Right lobe of liver (tissue), 6 donors: ENCODE measurements at regions not wholly inside any gene's neighbourhood (a gene's known extent, or its start where the extent isn't known, plus 50 kb on each side); places are given as distances from the start of the nearest gene placed in this dataset.

Experiments
- ATAC-seq, 4 donors: fragments of 200-7000 bp; cut with Tn5 transposase; one replicate each; pipeline ENCODE4 v1.9.1; 2020; ENCODE audit warnings: mild to moderate bottlenecking in 4 of 4, moderate library complexity in 4 of 4
- DNase-seq, 3 donors: peaks; one replicate each; pipeline ENCODE4 v3.0.0-alpha.2; 2020
- H3K27ac ChIP-seq, 3 donors: fragments of 200-600 bp; one replicate each; pipeline ENCODE4 v1.8.0; 2022
- H3K27me3 ChIP-seq, 2 donors: fragments of 200-600 bp; one replicate each; pipeline ENCODE4 v1.8.0; 2022
- H3K36me3 ChIP-seq, 4 donors: fragments of 200-600 bp; sonication (generic) in 1 of 4; one replicate each; pipeline versions ENCODE4 v1.5.1 to v1.8.0; 2017 to 2022; ENCODE audit warnings: control low read depth in 1 of 4
- H3K4me1 ChIP-seq, 4 donors: fragments of 200-600 bp; sonication (generic) in 1 of 4; one replicate each; pipeline versions ENCODE4 v1.5.1 to v1.8.0; 2017 to 2022; ENCODE audit warnings: control low read depth in 1 of 4
- H3K4me3 ChIP-seq, 3 donors: fragments of 200-600 bp; one replicate each; pipeline ENCODE4 v1.8.0; 2022
- H3K9me3 ChIP-seq, 4 donors: fragments of 200-600 bp; sonication (generic) in 1 of 4; one replicate each; pipeline versions ENCODE4 v1.5.1 to v1.8.0; 2017 to 2022; ENCODE audit warnings: control low read depth in 1 of 4
- POLR2A ChIP-seq: fragments of 450-650 bp; IDR thresholded peaks from one replicate; pipeline ENCODE4 v1.6.1; 2017; ENCODE audit warnings: antibody characterized with exemption, mild to moderate bottlenecking
- WGBS: methylation state at CpG from one replicate; pipeline ENCODE4 v1.1.6; 2018; ENCODE audit warnings: low coverage, low lambda C conversion rate; ENCODE audit not compliant: insufficient coverage; ENCODE audit errors: missing lambda C conversion rate; 5-methylcytosine and 5-hydroxymethylcytosine counted together
- intact Hi-C, 2 donors: fragments of 100-400 bp; cut with DNase I; formaldehyde crosslinking; loops; one replicate each; pipeline versions ENCODE4 v1.11.2 to v1.14.1; 2022
- TF ChIP-seq, protein P1 (sequence below), 4 donors: fragments of 200-600 bp in 3 of 4; fragments of 450-650 bp in 1 of 4; IDR thresholded peaks; one replicate each; pipeline versions ENCODE4 v1.5.1 to v1.8.0; 2016 to 2022; ENCODE audit warnings: antibody characterized with exemption in 4 of 4, mild to moderate bottlenecking in 2 of 4
- donor health status: DM: no; HTN: yes; CAD: no.
- donor health status: DM: no; HTN: no; CAD: no.
- donor health status: DM: no; HTN: no; CAD: no.
- donor health status: DM: no; HTN: yes; CAD: no.
- donor health status: DM: no; HTN: yes; CAD: no.

GRCh38 chr3:96083610-96084009, 730.8 kb upstream of the EPHA6 start:
- Histone ChIP-seq H3K27ac (no peak overlapping the region), H3K9me3 (no peaks in the 10 kb centered on the region), H3K4me1 (no peaks in the 10 kb centered on the region), H3K36me3 (no peaks in the 10 kb centered on the region), H3K4me3 (no peak overlapping the region), H3K27me3 (no peaks in the 10 kb centered on the region)
- ATAC-seq (no peak), DNase-seq (no peak)
- intact Hi-C loops, result no loop called here
- WGBS, result 36% methylated on average over 1 of the region's 1 CpG
- TF ChIP-seq POLR2A, result no peak
- TF ChIP-seq, protein P1, sequence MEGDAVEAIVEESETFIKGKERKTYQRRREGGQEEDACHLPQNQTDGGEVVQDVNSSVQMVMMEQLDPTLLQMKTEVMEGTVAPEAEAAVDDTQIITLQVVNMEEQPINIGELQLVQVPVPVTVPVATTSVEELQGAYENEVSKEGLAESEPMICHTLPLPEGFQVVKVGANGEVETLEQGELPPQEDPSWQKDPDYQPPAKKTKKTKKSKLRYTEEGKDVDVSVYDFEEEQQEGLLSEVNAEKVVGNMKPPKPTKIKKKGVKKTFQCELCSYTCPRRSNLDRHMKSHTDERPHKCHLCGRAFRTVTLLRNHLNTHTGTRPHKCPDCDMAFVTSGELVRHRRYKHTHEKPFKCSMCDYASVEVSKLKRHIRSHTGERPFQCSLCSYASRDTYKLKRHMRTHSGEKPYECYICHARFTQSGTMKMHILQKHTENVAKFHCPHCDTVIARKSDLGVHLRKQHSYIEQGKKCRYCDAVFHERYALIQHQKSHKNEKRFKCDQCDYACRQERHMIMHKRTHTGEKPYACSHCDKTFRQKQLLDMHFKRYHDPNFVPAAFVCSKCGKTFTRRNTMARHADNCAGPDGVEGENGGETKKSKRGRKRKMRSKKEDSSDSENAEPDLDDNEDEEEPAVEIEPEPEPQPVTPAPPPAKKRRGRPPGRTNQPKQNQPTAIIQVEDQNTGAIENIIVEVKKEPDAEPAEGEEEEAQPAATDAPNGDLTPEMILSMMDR (IDR thresholded peaks at IDR 0.05), result no peak

- no peaks in the 10 kb centered on the region for H3K27me3 ChIP-seq
Measured at GRCh38 chr3:96086018-96086417, 728.4 kb upstream of the EPHA6 start.

DNA sequence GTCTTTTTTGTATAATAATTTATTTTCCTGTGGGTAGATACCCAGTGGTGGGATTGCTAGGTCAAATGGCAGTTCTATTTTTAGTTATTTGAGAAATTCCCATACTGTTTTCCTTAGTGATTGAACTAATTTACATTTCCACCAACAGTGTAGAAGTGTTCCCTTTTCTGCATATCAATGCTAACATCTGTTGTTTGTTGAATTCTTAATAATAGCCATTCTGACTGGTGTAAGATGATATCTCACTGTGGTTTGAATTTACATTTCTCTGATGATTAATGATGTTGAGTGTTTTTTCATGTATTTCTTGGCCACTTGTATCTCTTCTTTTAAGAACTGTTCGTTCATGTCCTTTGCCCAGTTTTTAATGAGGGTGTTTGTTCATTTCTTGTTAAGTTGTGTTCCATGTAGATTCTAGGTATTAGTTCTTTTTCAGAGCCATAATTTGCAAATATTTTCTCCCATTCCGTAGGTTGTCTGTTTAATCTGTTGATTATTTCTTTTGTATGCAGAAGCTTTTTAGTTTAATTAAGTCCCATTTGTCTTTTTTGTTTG, 713.3 kb upstream of the EPHA6 start:
- no peak overlapping the region for H3K27ac ChIP-seq
- no peaks in the 10 kb centered on the region for H3K36me3 ChIP-seq
- no peaks in the 10 kb centered on the region for H3K27me3 ChIP-seq
- TF ChIP-seq, protein P1 (IDR thresholded peaks at IDR 0.05), result no peak
- no peak for TF ChIP-seq POLR2A
- ATAC-seq (no peak), DNase-seq (no peak)
- H3K9me3 ChIP-seq, result no peaks in the 10 kb centered on the region
- H3K4me1 ChIP-seq, result no peaks in the 10 kb centered on the region
- WGBS, result 33% methylated on average over 2 of the region's 2 CpGs
- intact Hi-C loops, result no loop called here
- H3K4me3 ChIP-seq, result no peak overlapping the region

More at GRCh38 chr3:96086018-96086417, 728.4 kb upstream of the EPHA6 start:
- H3K36me3 ChIP-seq, result no peaks in the 10 kb centered on the region
- intact Hi-C loops, result no loop called here
- no peak overlapping the region for H3K4me3 ChIP-seq
- 53% methylated on average over 2 of the region's 2 CpGs for WGBS
- no peaks in the 10 kb centered on the region for H3K9me3 ChIP-seq
- no peak for TF ChIP-seq POLR2A
- TF ChIP-seq, protein P1 (IDR thresholded peaks at IDR 0.05), result no peak
- ATAC-seq, result no peak
- DNase-seq, result no peak
- no peaks in the 10 kb centered on the region for H3K4me1 ChIP-seq
- no peak overlapping the region for H3K27ac ChIP-seq

- no peak overlapping the region for H3K27ac ChIP-seq
- ATAC-seq, result no peak
- H3K4me3 ChIP-seq, result no peak overlapping the region
- no peak for TF ChIP-seq POLR2A
- TF ChIP-seq, protein P1 (IDR thresholded peaks at IDR 0.05), result no peak
- no peaks in the 10 kb centered on the region for H3K27me3 ChIP-seq
- DNase-seq, result no peak
- 62% methylated on average over 2 of the region's 2 CpGs for WGBS
- intact Hi-C loops, result no loop called here
- no peaks in the 10 kb centered on the region for H3K9me3 ChIP-seq
- no peaks in the 10 kb centered on the region for H3K4me1 ChIP-seq
- no peaks in the 10 kb centered on the region for H3K36me3 ChIP-seq
Measured at GRCh38 chr3:96106701-96107100, 707.7 kb upstream of the EPHA6 start.
